Neural cell (in vitro differentiated cells): ENCODE measurements at regions not wholly inside any gene's neighbourhood (a gene's known extent, or its start where the extent isn't known, plus 50 kb on each side); places are given as distances from the start of the nearest gene placed in this dataset.

Source experiments
- H2AFZ ChIP-seq: fragments of 200-600, 300-800 bp; sonication (generic), shearing (Covaris generic); 2 replicates; pipeline ENCODE4 v1.6.0; 2014; ENCODE audit warnings: low read depth, mild to moderate bottlenecking, antibody characterized with exemption, low read length, moderate library complexity
- H3F3A ChIP-seq: fragments of 200-600 bp; shearing (Covaris generic); 2 replicates; pipeline ENCODE4 v1.6.1; 2016; ENCODE audit warnings: mild to moderate bottlenecking, moderate library complexity, mixed read lengths, antibody characterized with exemption, low read length; ENCODE audit not compliant: insufficient read depth, poor library complexity, severe bottlenecking
- H3K27ac ChIP-seq: fragments of 200-600, 300-800 bp; sonication (generic), shearing (Covaris generic); 2 replicates; pipeline ENCODE4 v1.5.1; 2014; ENCODE audit warnings: mild to moderate bottlenecking, low read length, moderate library complexity
- H3K27me3 ChIP-seq: fragments of 300-800, 200-600 bp; sonication (generic), shearing (Covaris generic); 2 replicates; pipeline ENCODE4 v1.6.0; 2014; ENCODE audit warnings: mild to moderate bottlenecking, low read depth, low read length, moderate library complexity; ENCODE audit not compliant: insufficient read depth
- H3K36me3 ChIP-seq: fragments of 300-800, 200-600 bp; sonication (generic), shearing (Covaris generic); 2 replicates; pipeline ENCODE4 v1.5.1; 2014; ENCODE audit warnings: mild to moderate bottlenecking, antibody characterized with exemption, low read length, moderate library complexity; ENCODE audit not compliant: insufficient read depth
- H3K4me2 ChIP-seq: fragments of 300-800, 200-600 bp; sonication (generic), shearing (Covaris generic); 2 replicates; pipeline ENCODE4 v1.6.0; 2014; ENCODE audit warnings: mild to moderate bottlenecking, low read length
- H3K4me3 ChIP-seq: fragments of 300-800, 200-600 bp; sonication (generic), shearing (Covaris generic); 2 replicates; pipeline ENCODE4 v1.5.1; 2014; ENCODE audit warnings: mild to moderate bottlenecking, low read length, moderate library complexity
- H3K79me2 ChIP-seq: fragments of 200-600 bp; shearing (Covaris generic); replicated peaks from 2 replicates; pipeline ENCODE4 v1.6.0; 2014; ENCODE audit warnings: mild to moderate bottlenecking, low read length, moderate library complexity; ENCODE audit not compliant: insufficient read depth
- H3K9ac ChIP-seq: fragments of 300-800, 200-600 bp; sonication (generic), shearing (Covaris generic); 2 replicates; pipeline ENCODE4 v1.6.1; 2016; ENCODE audit warnings: mild to moderate bottlenecking, low read length, mixed read lengths
- H3K9me2 ChIP-seq: fragments of 200-600 bp; shearing (Covaris generic); 2 replicates; pipeline ENCODE4 v1.6.1; 2016; ENCODE audit warnings: mild to moderate bottlenecking, low read length, mixed read lengths; ENCODE audit not compliant: insufficient read depth
- H3K9me3 ChIP-seq: fragments of 200-600, 300-800 bp; sonication (generic), shearing (Covaris generic); 2 replicates; pipeline ENCODE4 v1.6.1; 2016; ENCODE audit warnings: mild to moderate bottlenecking, mixed run types, low read length, moderate library complexity, mixed read lengths
- H4K20me1 ChIP-seq: fragments of 200-600 bp; shearing (Covaris generic); 2 replicates; pipeline ENCODE4 v1.6.1; 2016; ENCODE audit warnings: mild to moderate bottlenecking, mixed run types; ENCODE audit not compliant: insufficient read depth
- EP300 ChIP-seq: fragments of 450-650 bp; conservative IDR thresholded peaks from 2 replicates; pipeline ENCODE4 v1.6.1; 2014; ENCODE audit warnings: antibody characterized with exemption, mild to moderate bottlenecking, moderate library complexity; ENCODE audit not compliant: poor library complexity, severe bottlenecking
- EZH2 ChIP-seq: fragments of 200-600, 300-800 bp; shearing (Covaris generic), sonication (generic); IDR thresholded peaks from 2 replicates; pipeline ENCODE4 v1.6.1; 2014; ENCODE audit warnings: antibody characterized with exemption, low read length, borderline replicate concordance, mild to moderate bottlenecking; ENCODE audit not compliant: insufficient read depth, poor library complexity, severe bottlenecking
- MXI1 ChIP-seq: fragments of 450-650 bp; conservative IDR thresholded peaks from 2 replicates; pipeline ENCODE4 v1.6.1; 2014; ENCODE audit warnings: antibody characterized with exemption, mild to moderate bottlenecking; ENCODE audit not compliant: poor library complexity, severe bottlenecking
- POLR2AphosphoS5 ChIP-seq: IDR thresholded peaks from 2 replicates; pipeline ENCODE4 v1.6.1; 2012
- RAD21 ChIP-seq: fragments of 450-650 bp; conservative IDR thresholded peaks from 2 replicates; pipeline ENCODE4 v1.6.1; 2014; ENCODE audit warnings: antibody characterized with exemption, mild to moderate bottlenecking, moderate library complexity
- REST ChIP-seq: IDR thresholded peaks from 2 replicates; pipeline ENCODE4 v1.6.1; 2012; ENCODE audit warnings: borderline replicate concordance
- SMC3 ChIP-seq: fragments of 450-650 bp; conservative IDR thresholded peaks from 2 replicates; pipeline ENCODE4 v1.6.1; 2014; ENCODE audit warnings: antibody characterized with exemption, mild to moderate bottlenecking, moderate library complexity; ENCODE audit not compliant: poor library complexity
- TAF1 ChIP-seq: IDR thresholded peaks from 2 replicates; pipeline ENCODE4 v1.6.1; 2012; ENCODE audit warnings: low read depth
- TF ChIP-seq, protein P1 (sequence below): fragments of 450-650 bp; IDR thresholded peaks from 2 replicates; pipeline ENCODE4 v1.5.1; 2014; ENCODE audit warnings: antibody characterized with exemption, mild to moderate bottlenecking, moderate library complexity; ENCODE audit not compliant: poor library complexity, severe bottlenecking

GRCh38 chr9:16121601-16122286 is 568.9 kb downstream of the CCDC171 start:
- H3K36me3 ChIP-seq: no peaks in the 10 kb centered on the region
- no peaks in the 10 kb centered on the region for H3K9me2 ChIP-seq
- TF ChIP-seq EZH2 (no peak), POLR2AphosphoS5 (no peak), EP300 (no peak), RAD21 (no peak), SMC3 (no peak), REST (no peak), TAF1 (no peak), MXI1 (no peak)
- TF ChIP-seq, protein P1, sequence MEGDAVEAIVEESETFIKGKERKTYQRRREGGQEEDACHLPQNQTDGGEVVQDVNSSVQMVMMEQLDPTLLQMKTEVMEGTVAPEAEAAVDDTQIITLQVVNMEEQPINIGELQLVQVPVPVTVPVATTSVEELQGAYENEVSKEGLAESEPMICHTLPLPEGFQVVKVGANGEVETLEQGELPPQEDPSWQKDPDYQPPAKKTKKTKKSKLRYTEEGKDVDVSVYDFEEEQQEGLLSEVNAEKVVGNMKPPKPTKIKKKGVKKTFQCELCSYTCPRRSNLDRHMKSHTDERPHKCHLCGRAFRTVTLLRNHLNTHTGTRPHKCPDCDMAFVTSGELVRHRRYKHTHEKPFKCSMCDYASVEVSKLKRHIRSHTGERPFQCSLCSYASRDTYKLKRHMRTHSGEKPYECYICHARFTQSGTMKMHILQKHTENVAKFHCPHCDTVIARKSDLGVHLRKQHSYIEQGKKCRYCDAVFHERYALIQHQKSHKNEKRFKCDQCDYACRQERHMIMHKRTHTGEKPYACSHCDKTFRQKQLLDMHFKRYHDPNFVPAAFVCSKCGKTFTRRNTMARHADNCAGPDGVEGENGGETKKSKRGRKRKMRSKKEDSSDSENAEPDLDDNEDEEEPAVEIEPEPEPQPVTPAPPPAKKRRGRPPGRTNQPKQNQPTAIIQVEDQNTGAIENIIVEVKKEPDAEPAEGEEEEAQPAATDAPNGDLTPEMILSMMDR: no peak
- H2AFZ ChIP-seq: no peak overlapping the region
- no peak overlapping the region for H3K4me3 ChIP-seq
- no peaks in the 10 kb centered on the region for H4K20me1 ChIP-seq
- H3K79me2 ChIP-seq: no peaks in the 10 kb centered on the region
- no peak overlapping the region for H3K27ac ChIP-seq
- no peaks in the 10 kb centered on the region for H3K9me3 ChIP-seq
- H3K27me3 ChIP-seq: no peaks in the 10 kb centered on the region
- no peaks in the 10 kb centered on the region for H3F3A ChIP-seq
- H3K4me2 ChIP-seq: no peak overlapping the region
- no peak overlapping the region for H3K9ac ChIP-seq

DNA sequence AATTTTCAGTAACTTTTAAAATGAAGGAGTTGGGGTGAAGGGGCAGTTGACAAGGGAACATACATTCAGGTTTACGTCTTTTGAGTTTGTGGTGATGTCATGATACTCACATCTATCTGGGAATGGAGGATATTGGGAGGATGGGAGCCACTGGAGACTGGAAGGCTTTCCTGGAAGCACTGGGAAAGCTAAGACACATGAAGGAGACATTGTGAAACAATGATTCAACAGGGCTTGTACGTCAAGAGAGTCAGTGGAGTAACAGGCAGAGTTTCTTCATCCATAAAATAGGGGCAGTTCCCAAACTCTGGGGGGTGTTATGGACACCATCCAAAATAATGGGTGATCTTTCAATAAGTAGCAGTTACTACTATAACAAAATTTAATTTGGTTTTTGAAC is 572.8 kb downstream of the CCDC171 start:
- Histone ChIP-seq H3K79me2 (no peaks in the 10 kb centered on the region), H4K20me1 (no peaks in the 10 kb centered on the region), H2AFZ (no peak overlapping the region), H3K36me3 (no peaks in the 10 kb centered on the region), H3K4me2 (no peak overlapping the region), H3K27ac (no peak overlapping the region), H3K9me2 (no peaks in the 10 kb centered on the region), H3K27me3 (no peaks in the 10 kb centered on the region), H3F3A (no peaks in the 10 kb centered on the region), H3K4me3 (no peak overlapping the region), H3K9ac (no peak overlapping the region), H3K9me3 (peaks cover 5% of the 10 kb centered on the region)
- TF ChIP-seq REST (no peak), TAF1 (no peak), EP300 (no peak), SMC3 (no peak), EZH2 (no peak), RAD21 (no peak), POLR2AphosphoS5 (no peak), MXI1 (no peak)
- TF ChIP-seq, protein P1: no peak
